ENCODE measurements at regions not wholly inside any gene's neighbourhood (a gene's known extent, or its start where the extent isn't known, plus 50 kb on each side); places are given as distances from the start of the nearest gene placed in this dataset.

GRCh38 chr1:19547814-19548213, 62.5 kb upstream of the CAPZB start:
- DNase-seq = no peak
- peaks cover 0 to 5% (median 0%) of the 10 kb centered on the region in 3 donors for H3K9me3 ChIP-seq (replicated peaks in 1 of 3)
- H3K27ac ChIP-seq = no peak overlapping the region
- WGBS, 4 donors = 71 to 83% (median 82%) methylated on average over 1 of the region's 1 CpG
- no peaks in the 10 kb centered on the region for H3K27me3 ChIP-seq
- H3K4me3 ChIP-seq = no peak overlapping the region
- TF ChIP-seq CTCF (IDR thresholded peaks at IDR 0.05) (no peak), POLR2A (IDR thresholded peaks at IDR 0.05) (no peak)
- H3K36me3 ChIP-seq (replicated peaks in 1 of 2) = no peaks in the 10 kb centered on the region
- H3K4me1 ChIP-seq (replicated peaks in 1 of 2) = no peaks in the 10 kb centered on the region
- intact Hi-C loops (cut with DNase I) = no loop called here

- Histone ChIP-seq H3K27me3 (no peaks in the 10 kb centered on the region), H3K27ac (no peak overlapping the region), H3K36me3 (replicated peaks in 1 of 2) (no peaks in the 10 kb centered on the region), H3K4me3 (no peak overlapping the region), H3K9me3 (replicated peaks in 1 of 3) (no peaks in the 10 kb centered on the region), H3K4me1 (replicated peaks in 1 of 2) (no peaks in the 10 kb centered on the region)
- DNase-seq = no peak
- WGBS, 4 donors = 93 to 98% (median 97%) methylated on average over 6 of the region's 6 CpGs
- intact Hi-C loops (cut with DNase I) = no loop called here
- TF ChIP-seq POLR2A (IDR thresholded peaks at IDR 0.05) = no peak
- TF ChIP-seq CTCF (IDR thresholded peaks at IDR 0.05) = no peak
These were observed 51.2 kb upstream of the CAPZB start for GRCh38 chr1:19536519-19536918.

- Histone ChIP-seq H3K36me3 (replicated peaks in 1 of 2) (no peaks in the 10 kb centered on the region), H3K27ac (no peak overlapping the region), H3K9me3 (replicated peaks in 1 of 3) (no peaks in the 10 kb centered on the region), H3K27me3 (no peaks in the 10 kb centered on the region), H3K4me1 (replicated peaks in 1 of 2) (no peaks in the 10 kb centered on the region), H3K4me3 (no peak overlapping the region)
- TF ChIP-seq CTCF (IDR thresholded peaks at IDR 0.05) (no peak), POLR2A (IDR thresholded peaks at IDR 0.05) (no peak)
- intact Hi-C loops (cut with DNase I) = no loop called here
- DNase-seq = no peak
- WGBS, 4 donors = 86 to 95% (median 89%) methylated on average over 3 of the region's 3 CpGs
These were observed 49.9 kb upstream of the CAPZB start for GRCh38 chr1:19535214-19535613.

Data from adrenal gland (tissue), 9 donors.